Mammary epithelial cell (primary cell): ENCODE measurements at regions not wholly inside any gene's neighbourhood (a gene's known extent, or its start where the extent isn't known, plus 50 kb on each side); places are given as distances from the start of the nearest gene placed in this dataset.

ENCODE experiments used
- EZH2 ChIP-seq: IDR thresholded peaks from 2 replicates; pipeline ENCODE4 v1.6.1; 2012; ENCODE audit warnings: low read length, inconsistent platforms, borderline replicate concordance
- TF ChIP-seq, protein P1 (sequence below), 2 donors: IDR thresholded peaks in 1 of 2; conservative IDR thresholded peaks in 1 of 2; 2 replicates each; pipeline ENCODE4 v1.5.1; 2011 to 2012; ENCODE audit warnings: inconsistent platforms in 2 of 2, low read length in 2 of 2, mild to moderate bottlenecking in 2 of 2, control low read depth in 1 of 2, low read depth in 1 of 2; ENCODE audit not compliant: insufficient read depth in 1 of 2; ENCODE audit errors: extremely low read depth in 1 of 2

DNA sequence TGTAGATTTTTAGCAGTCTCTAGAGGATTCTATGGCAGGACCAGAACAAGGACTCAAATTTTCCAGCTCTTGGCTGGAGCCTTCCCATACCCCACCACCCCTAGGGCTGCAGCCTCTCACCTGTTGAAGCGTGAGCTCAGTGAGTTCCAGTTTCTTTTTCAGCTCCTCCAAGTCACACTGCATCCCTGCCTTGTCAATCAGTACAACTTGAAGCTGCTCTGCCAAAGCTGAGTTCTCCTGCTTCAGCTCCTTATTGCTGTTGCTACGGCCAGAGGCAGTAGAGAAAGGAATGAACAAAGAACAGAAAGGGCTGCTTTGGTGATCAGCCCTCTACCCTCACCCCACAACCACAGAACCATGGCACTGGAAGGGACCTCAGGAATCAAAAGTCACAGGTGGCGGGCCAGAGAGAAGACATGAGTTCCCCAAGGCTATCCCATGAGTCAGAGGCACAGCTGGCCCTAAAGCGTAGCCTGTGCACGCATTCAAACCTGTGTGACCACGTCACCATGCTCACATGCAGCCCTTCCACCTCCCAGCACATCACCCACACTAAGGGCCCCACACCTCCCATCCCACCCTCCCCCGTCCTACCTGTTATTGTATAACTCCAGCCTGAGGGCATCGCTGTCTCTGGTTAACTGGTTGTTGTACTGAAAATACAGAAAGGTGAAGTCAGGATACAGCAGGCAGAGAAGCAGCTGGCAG lies 83.3 kb upstream of the C2CD4B start:
- TF ChIP-seq, protein P1, sequence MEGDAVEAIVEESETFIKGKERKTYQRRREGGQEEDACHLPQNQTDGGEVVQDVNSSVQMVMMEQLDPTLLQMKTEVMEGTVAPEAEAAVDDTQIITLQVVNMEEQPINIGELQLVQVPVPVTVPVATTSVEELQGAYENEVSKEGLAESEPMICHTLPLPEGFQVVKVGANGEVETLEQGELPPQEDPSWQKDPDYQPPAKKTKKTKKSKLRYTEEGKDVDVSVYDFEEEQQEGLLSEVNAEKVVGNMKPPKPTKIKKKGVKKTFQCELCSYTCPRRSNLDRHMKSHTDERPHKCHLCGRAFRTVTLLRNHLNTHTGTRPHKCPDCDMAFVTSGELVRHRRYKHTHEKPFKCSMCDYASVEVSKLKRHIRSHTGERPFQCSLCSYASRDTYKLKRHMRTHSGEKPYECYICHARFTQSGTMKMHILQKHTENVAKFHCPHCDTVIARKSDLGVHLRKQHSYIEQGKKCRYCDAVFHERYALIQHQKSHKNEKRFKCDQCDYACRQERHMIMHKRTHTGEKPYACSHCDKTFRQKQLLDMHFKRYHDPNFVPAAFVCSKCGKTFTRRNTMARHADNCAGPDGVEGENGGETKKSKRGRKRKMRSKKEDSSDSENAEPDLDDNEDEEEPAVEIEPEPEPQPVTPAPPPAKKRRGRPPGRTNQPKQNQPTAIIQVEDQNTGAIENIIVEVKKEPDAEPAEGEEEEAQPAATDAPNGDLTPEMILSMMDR (conservative IDR thresholded peaks at IDR 0.05 in 1 of 2, IDR thresholded peaks at IDR 0.05 in 1 of 2; ENCODE audit: extremely low read depth in 1 of 2, insufficient read depth in 1 of 2, low read depth in 1 of 2, low read length in 2 of 2) = no peak
- TF ChIP-seq EZH2 = no peak
